ENCODE measurements at regions not wholly inside any gene's neighbourhood (a gene's known extent, or its start where the extent isn't known, plus 50 kb on each side); places are given as distances from the start of the nearest gene placed in this dataset.

DNA sequence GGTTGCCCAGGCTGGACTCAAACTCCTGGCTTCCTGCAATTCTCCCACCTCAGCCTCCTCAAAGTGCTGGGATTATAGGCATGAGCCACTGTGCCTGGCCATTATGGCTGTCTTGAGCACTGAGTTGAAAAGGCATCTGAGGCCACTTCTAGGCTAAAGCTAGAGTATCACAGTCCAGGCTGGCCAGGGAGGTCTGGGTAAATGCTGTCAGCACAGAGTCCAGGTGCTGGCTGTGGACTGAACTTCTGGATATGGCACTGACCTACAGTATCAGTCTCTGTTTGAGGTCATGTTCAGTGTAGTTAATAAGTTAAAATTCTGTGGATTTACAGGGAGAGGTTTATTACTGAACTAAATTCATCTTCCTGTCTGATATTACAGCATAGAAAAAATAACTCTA is 222.5 kb upstream of the TOM1L1 start:
- H3K27ac ChIP-seq (ENCODE audit: low read depth, low read length): no peak overlapping the region
- DNase-seq (ENCODE audit: low read depth, low spot score) (no peak), ATAC-seq (no peak)
- no peak overlapping the region for H3K4me3 ChIP-seq (replicated peaks in 1 of 2; ENCODE audit: low read depth in 1 of 2, low read length in 2 of 2)
- no peaks in the 10 kb centered on the region for H3K9me2 ChIP-seq (ENCODE audit: insufficient read depth)
- no peaks in the 10 kb centered on the region for H3K27me3 ChIP-seq (ENCODE audit: insufficient read depth, low read length)
- no peaks in the 10 kb centered on the region for H3K4me1 ChIP-seq (ENCODE audit: control insufficient read depth in 1 of 2, insufficient read depth in 2 of 2, low read length in 2 of 2)
- ChIA-PET CTCF (no interaction called here), RAD21 (ENCODE audit: low non-redundant PET in 1 of 2, low total read pairs in 2 of 2, uncharacterized antibody in 2 of 2, unreplicated experiment in 2 of 2) (no interaction called here), POLR2A (no interaction called here)
- no peak for TF ChIP-seq TCF7L2 (IDR thresholded peaks at IDR 0.05; ENCODE audit: borderline replicate concordance, extremely low read depth, insufficient read depth, insufficient read length)
- no peak for TF ChIP-seq SRF (IDR thresholded peaks at IDR 0.05; ENCODE audit: low read depth)
- H3K79me2 ChIP-seq (ENCODE audit: insufficient read depth, low read length): no peaks in the 10 kb centered on the region
- H3K4me2 ChIP-seq (ENCODE audit: low read length): no peak overlapping the region
- no TSS peak for BruUV-seq (replicated peaks)
- no peaks in the 10 kb centered on the region for H4K20me1 ChIP-seq (ENCODE audit: insufficient read depth)
- intact Hi-C loops (cut with micrococcal nuclease): no loop called here
- H3K9me3 ChIP-seq (ENCODE audit: control insufficient read depth in 1 of 2, insufficient read depth in 1 of 2, low read depth in 1 of 2, low read length in 2 of 2): peaks cover 3 to 27% of the 10 kb centered on the region in 2 experiments; a peak in 2 of 4 replicates
- H3K36me3 ChIP-seq (ENCODE audit: control insufficient read depth in 1 of 2, insufficient read depth in 2 of 2, low read length in 2 of 2): no peaks in the 10 kb centered on the region
- H3K9ac ChIP-seq (ENCODE audit: low read length): no peak overlapping the region
- H2AFZ ChIP-seq (ENCODE audit: low read depth, low read length, poor library complexity, severe bottlenecking): no peak overlapping the region

GRCh38 chr17:54680410-54680809 is 220.2 kb upstream of the TOM1L1 start:
- intact Hi-C loops (cut with micrococcal nuclease): no loop called here
- CTCF ChIA-PET: no interaction called here
- RAD21 ChIA-PET (ENCODE audit: low non-redundant PET in 1 of 2, low total read pairs in 2 of 2, uncharacterized antibody in 2 of 2, unreplicated experiment in 2 of 2): no interaction called here
- DNase-seq (ENCODE audit: low read depth, low spot score): no peak
- peaks cover 3 to 32% of the 10 kb centered on the region in 2 experiments; a peak in 2 of 4 replicates for H3K9me3 ChIP-seq (ENCODE audit: control insufficient read depth in 1 of 2, insufficient read depth in 1 of 2, low read depth in 1 of 2, low read length in 2 of 2)
- POLR2A ChIA-PET: no interaction called here
- no peaks in the 10 kb centered on the region for H3K4me1 ChIP-seq (ENCODE audit: control insufficient read depth in 1 of 2, insufficient read depth in 2 of 2, low read length in 2 of 2)
- H4K20me1 ChIP-seq (ENCODE audit: insufficient read depth): no peaks in the 10 kb centered on the region
- no peak overlapping the region for H3K4me3 ChIP-seq (replicated peaks in 1 of 2; ENCODE audit: low read depth in 1 of 2, low read length in 2 of 2)
- no peak overlapping the region for H2AFZ ChIP-seq (ENCODE audit: low read depth, low read length, poor library complexity, severe bottlenecking)
- ATAC-seq: no peak
- H3K27ac ChIP-seq (ENCODE audit: low read depth, low read length): no peak overlapping the region
- TF ChIP-seq, protein P1, sequence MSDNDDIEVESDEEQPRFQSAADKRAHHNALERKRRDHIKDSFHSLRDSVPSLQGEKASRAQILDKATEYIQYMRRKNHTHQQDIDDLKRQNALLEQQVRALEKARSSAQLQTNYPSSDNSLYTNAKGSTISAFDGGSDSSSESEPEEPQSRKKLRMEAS (IDR thresholded peaks at IDR 0.05): no peak
- no peak for TF ChIP-seq SP1 (IDR thresholded peaks at IDR 0.05; ENCODE audit: low read depth)
- no peak for TF ChIP-seq TCF7L2 (IDR thresholded peaks at IDR 0.05; ENCODE audit: borderline replicate concordance, extremely low read depth, insufficient read depth, insufficient read length)
- TF ChIP-seq, protein P2, sequence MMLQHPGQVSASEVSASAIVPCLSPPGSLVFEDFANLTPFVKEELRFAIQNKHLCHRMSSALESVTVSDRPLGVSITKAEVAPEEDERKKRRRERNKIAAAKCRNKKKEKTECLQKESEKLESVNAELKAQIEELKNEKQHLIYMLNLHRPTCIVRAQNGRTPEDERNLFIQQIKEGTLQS (IDR thresholded peaks at IDR 0.05): no peak
- TF ChIP-seq YY1 (IDR thresholded peaks at IDR 0.05; ENCODE audit: extremely low read depth, insufficient replicate concordance, low read depth, low read length): no peak
- TF ChIP-seq SIN3A (IDR thresholded peaks at IDR 0.05; ENCODE audit: low read depth): no peak
- TF ChIP-seq ZNF274 (IDR thresholded peaks at IDR 0.05; ENCODE audit: low read depth, low read length): no peak
- TF ChIP-seq ZBTB33 (IDR thresholded peaks at IDR 0.05; ENCODE audit: extremely low read depth, insufficient replicate concordance, low read length): no peak
- TF ChIP-seq POLR2A (IDR thresholded peaks at IDR 0.05; ENCODE audit: borderline replicate concordance, extremely low read depth, insufficient read depth, insufficient read length): no peak
- no peak for TF ChIP-seq POLR2AphosphoS5 (IDR thresholded peaks at IDR 0.05; ENCODE audit: low read depth, low read length)
- no peak for TF ChIP-seq FOSL1 (IDR thresholded peaks at IDR 0.05; ENCODE audit: low read depth)
- TF ChIP-seq ELF1 (IDR thresholded peaks at IDR 0.05; ENCODE audit: borderline replicate concordance, low read depth): no peak
- no peak for TF ChIP-seq EZH2 (IDR thresholded peaks at IDR 0.05)
- no peak for TF ChIP-seq EGR1 (IDR thresholded peaks at IDR 0.05; ENCODE audit: low read depth)
- no peak for TF ChIP-seq RAD21 (IDR thresholded peaks at IDR 0.05; ENCODE audit: low read depth)
- no peak for TF ChIP-seq EZH2phosphoT487 (IDR thresholded peaks at IDR 0.05; ENCODE audit: borderline replicate concordance)
- TF ChIP-seq, protein P3, sequence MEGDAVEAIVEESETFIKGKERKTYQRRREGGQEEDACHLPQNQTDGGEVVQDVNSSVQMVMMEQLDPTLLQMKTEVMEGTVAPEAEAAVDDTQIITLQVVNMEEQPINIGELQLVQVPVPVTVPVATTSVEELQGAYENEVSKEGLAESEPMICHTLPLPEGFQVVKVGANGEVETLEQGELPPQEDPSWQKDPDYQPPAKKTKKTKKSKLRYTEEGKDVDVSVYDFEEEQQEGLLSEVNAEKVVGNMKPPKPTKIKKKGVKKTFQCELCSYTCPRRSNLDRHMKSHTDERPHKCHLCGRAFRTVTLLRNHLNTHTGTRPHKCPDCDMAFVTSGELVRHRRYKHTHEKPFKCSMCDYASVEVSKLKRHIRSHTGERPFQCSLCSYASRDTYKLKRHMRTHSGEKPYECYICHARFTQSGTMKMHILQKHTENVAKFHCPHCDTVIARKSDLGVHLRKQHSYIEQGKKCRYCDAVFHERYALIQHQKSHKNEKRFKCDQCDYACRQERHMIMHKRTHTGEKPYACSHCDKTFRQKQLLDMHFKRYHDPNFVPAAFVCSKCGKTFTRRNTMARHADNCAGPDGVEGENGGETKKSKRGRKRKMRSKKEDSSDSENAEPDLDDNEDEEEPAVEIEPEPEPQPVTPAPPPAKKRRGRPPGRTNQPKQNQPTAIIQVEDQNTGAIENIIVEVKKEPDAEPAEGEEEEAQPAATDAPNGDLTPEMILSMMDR (IDR thresholded peaks at IDR 0.05 in 2 of 3, conservative IDR thresholded peaks at IDR 0.05 in 1 of 3; ENCODE audit: borderline replicate concordance in 1 of 3, insufficient read depth in 1 of 3, low read depth in 2 of 3, low read length in 2 of 3): no peak
- no peaks in the 10 kb centered on the region for H3K27me3 ChIP-seq (ENCODE audit: insufficient read depth, low read length)
- H3K36me3 ChIP-seq (ENCODE audit: control insufficient read depth in 1 of 2, insufficient read depth in 2 of 2, low read length in 2 of 2): no peaks in the 10 kb centered on the region
- no peak overlapping the region for H3K9ac ChIP-seq (ENCODE audit: low read length)
- no peaks in the 10 kb centered on the region for H3K9me2 ChIP-seq (ENCODE audit: insufficient read depth)
- H3K4me2 ChIP-seq (ENCODE audit: low read length): no peak overlapping the region
- no peaks in the 10 kb centered on the region for H3K79me2 ChIP-seq (ENCODE audit: insufficient read depth, low read length)
- BruUV-seq (replicated peaks): no TSS peak
